Osteoblast (primary cell): ENCODE measurements at regions not wholly inside any gene's neighbourhood (a gene's known extent, or its start where the extent isn't known, plus 50 kb on each side); places are given as distances from the start of the nearest gene placed in this dataset.

Source experiments
- DNase-seq: peaks from one replicate; pipeline ENCODE4 v3.0.0; 2011; ENCODE audit warnings: low spot score, mixed read lengths; ENCODE audit not compliant: insufficient read length; ENCODE audit errors: missing footprints
- H2AFZ ChIP-seq: 2 replicates; pipeline ENCODE4 v1.6.0; 2011; ENCODE audit warnings: mild to moderate bottlenecking, low read length
- H3K27ac ChIP-seq: 2 replicates; pipeline ENCODE4 v1.5.1; 2011; ENCODE audit warnings: mild to moderate bottlenecking, low read depth, low read length, moderate library complexity
- H3K27me3 ChIP-seq: 2 replicates; pipeline ENCODE4 v1.6.0; 2012; ENCODE audit warnings: mild to moderate bottlenecking, control low read depth, inconsistent platforms, low read length, moderate library complexity; ENCODE audit not compliant: insufficient read depth
- H3K36me3 ChIP-seq: 2 replicates; pipeline ENCODE4 v1.5.1; 2011; ENCODE audit warnings: mild to moderate bottlenecking, low read length, control low read depth, moderate library complexity; ENCODE audit not compliant: insufficient read depth
- H3K4me1 ChIP-seq: 2 replicates; pipeline ENCODE4 v1.5.1; 2011; ENCODE audit warnings: mild to moderate bottlenecking, low read length, control low read depth, moderate library complexity; ENCODE audit not compliant: insufficient read depth
- H3K4me2 ChIP-seq: 2 replicates; pipeline ENCODE4 v1.6.0; 2011; ENCODE audit warnings: mild to moderate bottlenecking, low read length; ENCODE audit not compliant: insufficient read depth
- H3K4me3 ChIP-seq: fragments of 200-600 bp; sonication (generic); 3 replicates; pipeline ENCODE4 v1.5.1; 2012; ENCODE audit warnings: mild to moderate bottlenecking, low read length, inconsistent platforms; ENCODE audit not compliant: insufficient read depth
- H3K79me2 ChIP-seq: 2 replicates; pipeline ENCODE4 v1.6.0; 2012; ENCODE audit warnings: mild to moderate bottlenecking, low read length, control low read depth, inconsistent platforms; ENCODE audit not compliant: insufficient read depth
- H3K9me3 ChIP-seq: 2 replicates; pipeline ENCODE4 v1.5.1; 2011; ENCODE audit warnings: low read depth, low read length, control low read depth
- H4K20me1 ChIP-seq: 2 replicates; pipeline ENCODE4 v1.6.0; 2012; ENCODE audit warnings: mild to moderate bottlenecking, low read length, control low read depth; ENCODE audit not compliant: insufficient read depth
- CTCF ChIP-seq: IDR thresholded peaks from 2 replicates; pipeline ENCODE4 v1.5.1; 2011; ENCODE audit warnings: mild to moderate bottlenecking, low read depth, low read length, moderate library complexity; ENCODE audit errors: extremely low read depth

GRCh38 chr3:191634902-191635301, 173.9 kb downstream of the PYDC2 start:
- no peak for DNase-seq
- Histone ChIP-seq H2AFZ (no peak overlapping the region), H4K20me1 (no peaks in the 10 kb centered on the region), H3K4me2 (no peak overlapping the region), H3K4me3 (no peak overlapping the region), H3K9me3 (peaks cover 2% of the 10 kb centered on the region), H3K79me2 (no peaks in the 10 kb centered on the region), H3K4me1 (no peaks in the 10 kb centered on the region), H3K27ac (no peak overlapping the region), H3K27me3 (no peaks in the 10 kb centered on the region), H3K36me3 (no peaks in the 10 kb centered on the region)
- TF ChIP-seq CTCF: no peak

DNA sequence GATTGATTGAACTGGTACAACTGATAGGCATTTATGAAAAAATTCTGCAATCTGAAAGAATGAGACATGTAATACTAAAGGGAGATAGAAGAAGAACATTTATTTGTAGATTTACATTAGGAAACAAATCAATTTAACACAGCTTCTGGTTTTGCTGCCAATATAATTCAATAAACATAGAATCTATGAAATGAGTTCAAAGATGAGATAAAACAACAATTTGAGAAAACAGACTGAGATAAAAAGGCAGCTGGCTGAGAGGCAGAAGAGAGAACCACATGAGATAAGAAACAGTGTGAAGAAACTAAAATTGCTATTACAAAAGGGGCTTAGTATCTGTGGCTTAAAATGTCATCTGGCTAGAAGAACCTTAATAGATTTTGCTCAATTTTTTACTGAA, 176.6 kb downstream of the PYDC2 start:
- Histone ChIP-seq H3K79me2 (no peaks in the 10 kb centered on the region), H3K4me3 (no peak overlapping the region)
- TF ChIP-seq CTCF: no peak

GRCh38 chr3:191641789-191642188, 180.8 kb downstream of the PYDC2 start:
- Histone ChIP-seq H3K79me2 (no peaks in the 10 kb centered on the region), H3K4me3 (no peak overlapping the region), H3K27ac (no peak overlapping the region), H2AFZ (no peak overlapping the region), H4K20me1 (no peaks in the 10 kb centered on the region), H3K36me3 (no peaks in the 10 kb centered on the region), H3K9me3 (no peaks in the 10 kb centered on the region), H3K27me3 (no peaks in the 10 kb centered on the region), H3K4me1 (no peaks in the 10 kb centered on the region), H3K4me2 (no peak overlapping the region)
- no peak for TF ChIP-seq CTCF
- DNase-seq: no peak

More for the DNA sequence above, 176.6 kb downstream of the PYDC2 start:
- no peak overlapping the region for H3K4me2 ChIP-seq
- H3K27ac ChIP-seq: no peak overlapping the region
- H2AFZ ChIP-seq: no peak overlapping the region
- peaks cover 2% of the 10 kb centered on the region for H3K9me3 ChIP-seq
- H3K4me1 ChIP-seq: no peaks in the 10 kb centered on the region
- H3K36me3 ChIP-seq: no peaks in the 10 kb centered on the region
- no peaks in the 10 kb centered on the region for H4K20me1 ChIP-seq
- no peaks in the 10 kb centered on the region for H3K27me3 ChIP-seq
- no peak for DNase-seq

DNA sequence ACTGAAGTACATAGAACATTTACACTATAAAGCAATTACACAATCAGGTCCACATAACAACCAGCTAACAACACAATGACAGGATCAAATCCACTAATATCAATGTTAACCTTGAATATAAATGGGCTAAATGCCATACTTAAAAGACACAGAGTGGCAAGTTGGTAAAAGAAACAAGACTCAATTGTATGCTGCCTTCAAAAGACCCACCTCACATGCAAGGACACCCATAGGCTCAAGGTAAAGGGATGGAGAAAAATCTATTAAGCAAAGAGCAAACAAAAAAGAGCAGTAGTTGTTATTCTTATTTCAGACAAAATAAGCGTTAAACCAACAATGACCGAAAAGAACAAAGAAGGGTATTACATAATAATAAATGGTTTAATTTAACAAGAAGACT, 183.3 kb downstream of the PYDC2 start:
- no peaks in the 10 kb centered on the region for H3K27me3 ChIP-seq
- no peak overlapping the region for H3K4me3 ChIP-seq
- no peak for TF ChIP-seq CTCF
- no peak overlapping the region for H3K27ac ChIP-seq
- no peaks in the 10 kb centered on the region for H3K79me2 ChIP-seq
- H2AFZ ChIP-seq: no peak overlapping the region
- no peak overlapping the region for H3K4me2 ChIP-seq
- no peaks in the 10 kb centered on the region for H3K9me3 ChIP-seq
- DNase-seq: no peak
- H3K4me1 ChIP-seq: no peaks in the 10 kb centered on the region
- no peaks in the 10 kb centered on the region for H4K20me1 ChIP-seq
- no peaks in the 10 kb centered on the region for H3K36me3 ChIP-seq
